Activated CD4-positive, alpha-beta memory T cell treated with anti-CD3 and anti-CD28 coated beads for 36 hours (primary cell): ENCODE measurements at regions not wholly inside any gene's neighbourhood (a gene's known extent, or its start where the extent isn't known, plus 50 kb on each side); places are given as distances from the start of the nearest gene placed in this dataset.

Source experiments
- CTCF ChIA-PET: fragments of 350-600 bp; sonication (Branson Sonifier 250); formaldehyde crosslinking; loops from one replicate; lab custom pipeline; 2021; ENCODE audit warnings: antibody characterized with exemption, inconsistent platforms; lab: Charles Lee
- POLR2A ChIA-PET: fragments of 350-600 bp; sonication (Branson Sonifier 250); formaldehyde crosslinking; loops from one replicate; lab custom pipeline; 2021; ENCODE audit warnings: antibody characterized with exemption; lab: Charles Lee
- DNase-seq: peaks from one replicate; pipeline ENCODE4 v3.0.0-alpha.2; 2020
- H3K27ac Mint-ChIP-seq: one replicate; pipeline ENCODE4 v1.8.0; 2021; ENCODE audit warnings: mixed read lengths
- H3K27me3 Mint-ChIP-seq: one replicate; pipeline ENCODE4 v1.8.0; 2021; ENCODE audit warnings: mixed read lengths
- H3K36me3 Mint-ChIP-seq: one replicate; pipeline ENCODE4 v1.8.0; 2021; ENCODE audit warnings: mixed read lengths
- H3K4me1 Mint-ChIP-seq: one replicate; pipeline ENCODE4 v1.8.0; 2021; ENCODE audit warnings: low read depth, mixed read lengths
- H3K4me3 Mint-ChIP-seq: one replicate; pipeline ENCODE4 v1.8.0; 2021; ENCODE audit warnings: mild to moderate bottlenecking, mixed read lengths
- H3K9me3 Mint-ChIP-seq: one replicate; pipeline ENCODE4 v1.8.0; 2021; ENCODE audit warnings: mixed read lengths
- intact Hi-C: fragments of 100-400 bp; cut with micrococcal nuclease; formaldehyde crosslinking; loops from one replicate; pipeline ENCODE4 v1.15.1; 2023

DNA sequence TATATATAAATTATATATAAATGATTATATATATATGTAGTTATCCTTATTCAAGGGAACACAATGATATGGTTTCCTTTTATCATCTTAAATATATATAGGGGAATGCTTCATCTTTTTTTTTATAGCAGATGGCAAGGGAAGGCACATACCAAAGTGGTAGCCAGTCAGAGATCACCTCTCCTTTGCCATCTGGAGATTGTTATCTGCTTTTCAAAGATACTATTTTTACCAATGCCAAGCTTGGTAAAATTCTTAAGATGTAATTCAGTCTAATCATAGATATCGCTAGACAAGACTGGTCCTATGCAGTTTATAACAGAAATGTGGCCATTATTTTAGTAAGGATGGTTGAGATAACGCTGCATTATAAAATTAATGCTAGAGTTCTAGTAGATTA lies 64.7 kb upstream of the DSEL start:
- ChIA-PET CTCF (no interaction called here), POLR2A (no interaction called here)
- no peaks in the 10 kb centered on the region for H3K4me1 Mint-ChIP-seq
- H3K27me3 Mint-ChIP-seq, result no peaks in the 10 kb centered on the region
- H3K9me3 Mint-ChIP-seq, result no peaks in the 10 kb centered on the region
- no peak overlapping the region for H3K27ac Mint-ChIP-seq
- intact Hi-C loops, result no loop called here
- H3K36me3 Mint-ChIP-seq, result no peaks in the 10 kb centered on the region
- DNase-seq, result no peak
- no peak overlapping the region for H3K4me3 Mint-ChIP-seq

DNA sequence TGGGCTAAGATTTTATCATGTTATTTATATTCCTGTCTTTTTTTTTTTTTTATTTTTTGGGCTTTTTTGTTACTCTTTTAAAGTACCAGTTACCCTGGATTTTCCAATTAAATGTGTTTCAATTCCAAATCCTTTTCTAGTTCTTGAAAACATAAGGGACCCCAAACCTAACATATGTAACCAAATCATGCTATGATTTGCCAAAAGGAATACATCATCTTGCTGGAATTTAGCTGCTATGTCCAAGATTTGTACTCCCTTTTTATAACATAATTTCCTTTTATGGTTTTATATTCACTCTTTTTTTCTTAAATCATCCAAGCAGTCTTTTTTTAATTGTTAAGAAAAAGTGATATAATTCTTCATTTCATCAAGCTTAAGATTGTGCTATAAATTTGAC lies 60.9 kb upstream of the DSEL start:
- CTCF ChIA-PET, result no interaction called here
- H3K27me3 Mint-ChIP-seq, result no peaks in the 10 kb centered on the region
- POLR2A ChIA-PET, result no interaction called here
- no peaks in the 10 kb centered on the region for H3K4me1 Mint-ChIP-seq
- no peaks in the 10 kb centered on the region for H3K36me3 Mint-ChIP-seq
- H3K4me3 Mint-ChIP-seq, result no peak overlapping the region
- no peak overlapping the region for H3K27ac Mint-ChIP-seq
- DNase-seq, result no peak
- intact Hi-C loops, result no loop called here
- H3K9me3 Mint-ChIP-seq, result no peaks in the 10 kb centered on the region

DNA sequence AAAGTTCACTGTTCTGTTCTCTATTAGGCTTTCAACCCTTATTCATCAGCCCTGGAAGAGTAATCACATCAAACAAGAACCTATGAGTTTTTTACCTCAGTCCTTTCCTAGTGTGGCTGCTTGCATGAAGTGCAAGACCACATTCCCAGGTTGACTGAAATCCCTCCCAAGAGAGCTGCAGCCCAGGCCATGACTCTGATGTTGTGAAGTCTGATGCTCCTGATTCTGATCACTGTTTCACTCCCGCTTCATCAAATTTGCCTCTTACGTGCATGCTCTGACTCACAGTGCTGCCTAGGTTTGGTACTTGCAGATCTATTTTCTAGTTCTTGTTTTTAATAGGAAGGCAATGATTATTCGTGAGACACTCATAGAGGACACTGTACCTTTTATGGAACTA lies 58.2 kb upstream of the DSEL start:
- no peaks in the 10 kb centered on the region for H3K9me3 Mint-ChIP-seq
- ChIA-PET POLR2A (no interaction called here), CTCF (no interaction called here)
- H3K27me3 Mint-ChIP-seq, result no peaks in the 10 kb centered on the region
- no peak overlapping the region for H3K4me3 Mint-ChIP-seq
- H3K4me1 Mint-ChIP-seq, result no peaks in the 10 kb centered on the region
- H3K27ac Mint-ChIP-seq, result no peak overlapping the region
- intact Hi-C loops, result no loop called here
- peak; percentile 15 for DNase-seq
- H3K36me3 Mint-ChIP-seq, result no peaks in the 10 kb centered on the region

DNA sequence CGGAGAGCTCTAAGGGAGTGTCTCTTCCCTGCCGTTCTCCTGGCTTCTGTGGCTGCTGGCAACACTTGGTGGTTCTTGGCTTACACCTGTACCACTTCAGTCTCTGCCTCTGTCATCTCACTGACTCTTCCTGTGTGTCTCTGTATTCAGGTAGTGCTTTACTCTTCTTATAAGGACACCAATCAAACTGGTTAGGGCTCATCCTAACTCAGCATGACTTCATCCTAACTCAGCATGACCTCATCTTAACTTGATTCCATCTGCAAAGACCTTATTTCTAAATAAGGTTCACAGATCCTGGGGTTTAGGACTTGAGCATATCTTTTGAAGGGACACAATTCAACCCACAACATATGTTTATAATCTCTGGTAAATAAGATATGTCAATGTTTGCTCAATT lies 51.6 kb upstream of the DSEL start:
- CTCF ChIA-PET, result no interaction called here
- POLR2A ChIA-PET, result no interaction called here
- no peaks in the 10 kb centered on the region for H3K9me3 Mint-ChIP-seq
- no peaks in the 10 kb centered on the region for H3K4me1 Mint-ChIP-seq
- intact Hi-C loops, result no loop called here
- no peak for DNase-seq
- H3K27me3 Mint-ChIP-seq, result no peaks in the 10 kb centered on the region
- H3K4me3 Mint-ChIP-seq, result no peak overlapping the region
- no peak overlapping the region for H3K27ac Mint-ChIP-seq
- no peaks in the 10 kb centered on the region for H3K36me3 Mint-ChIP-seq
